Activated CD4-positive, alpha-beta T cell treated with anti-CD3 and anti-CD28 coated beads, Interleukin-2, Interleukin-6, amounts not matched to agents 100 ng/mL and 50 ng/mL, durations not matched to agents 16 hours and 8 hours (primary cell): ENCODE measurements at regions not wholly inside any gene's neighbourhood (a gene's known extent, or its start where the extent isn't known, plus 50 kb on each side); places are given as distances from the start of the nearest gene placed in this dataset.
"Not testable (repeated sequence)": the region's sequence is repeated elsewhere in the genome, so short reads cannot be mapped to it uniquely, and the experiment has no call there.

Experiments
- DNase-seq: peaks from one replicate; pipeline ENCODE4 v3.0.0-alpha.2; 2020

GRCh38 chr21:28696844-28697410 is 295.8 kb downstream of the LTN1 start:
- DNase-seq, result no peak

- DNase-seq, result no peak
Measured at GRCh38 chr21:28693476-28693875, 299.2 kb downstream of the LTN1 start.

- no peak for DNase-seq
Measured at GRCh38 chr21:28690196-28690595, 302.5 kb downstream of the LTN1 start.

GRCh38 chr21:28688381-28688780 is 304.3 kb downstream of the LTN1 start:
- DNase-seq, result no peak

DNA sequence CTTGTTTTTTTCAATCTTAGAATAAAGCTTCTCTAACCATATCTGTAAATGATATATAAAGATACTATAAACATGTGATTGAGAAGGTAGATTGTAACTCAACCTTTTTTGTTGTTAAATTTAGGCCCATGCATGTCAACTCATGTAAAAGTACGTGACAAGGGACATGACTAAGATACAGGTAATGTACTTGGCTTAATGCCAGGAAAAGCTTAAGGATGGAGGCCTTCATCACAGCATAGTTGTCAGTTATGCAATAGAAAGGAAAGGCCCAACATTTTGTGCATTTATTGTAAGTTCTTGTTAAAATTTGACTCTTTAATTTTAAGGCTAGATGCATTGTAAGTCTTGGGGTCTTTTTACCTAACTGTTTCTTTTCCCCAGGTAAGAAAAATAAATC is 305.1 kb downstream of the LTN1 start:
- no peak for DNase-seq

DNA sequence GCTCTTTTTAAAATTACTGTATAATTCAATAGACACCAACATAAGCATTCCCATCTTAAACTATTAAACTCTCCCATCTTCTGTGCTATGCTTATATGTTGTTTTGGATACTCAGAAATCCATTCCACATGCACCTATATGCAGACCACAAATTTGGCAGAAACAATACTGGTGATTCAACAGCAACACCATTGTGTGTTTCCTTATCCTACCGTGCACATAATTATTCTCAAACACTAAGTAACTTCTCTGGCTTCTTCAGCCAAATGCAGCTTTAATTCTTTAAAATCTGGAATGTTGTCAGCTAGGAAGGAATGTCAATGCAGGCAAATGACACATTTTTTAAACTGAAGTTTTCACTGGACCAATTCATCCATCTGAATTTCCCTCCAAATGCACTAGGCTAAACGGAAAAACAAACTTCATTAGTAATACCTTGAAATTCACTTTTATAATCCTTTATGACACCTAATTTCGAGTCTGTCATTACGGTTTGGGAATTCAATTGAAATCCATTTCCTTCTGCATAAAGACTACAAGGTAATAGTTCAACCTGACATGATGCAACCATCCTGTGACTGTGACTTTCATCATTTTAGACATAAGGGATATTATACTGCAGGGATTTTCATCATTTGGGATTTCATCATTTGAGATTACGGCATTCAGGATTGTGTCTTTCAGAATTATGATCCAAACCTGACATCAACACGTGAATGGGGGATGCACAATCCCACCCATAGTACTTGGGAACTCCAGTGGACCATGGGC is 308.5 kb downstream of the LTN1 start:
- DNase-seq, result no peak

- not testable (repeated sequence) for DNase-seq
Measured at GRCh38 chr21:28682884-28683283, 309.8 kb downstream of the LTN1 start.

- DNase-seq, result not testable (repeated sequence)
Measured at GRCh38 chr21:28677096-28677495, 315.6 kb downstream of the LTN1 start.

DNA sequence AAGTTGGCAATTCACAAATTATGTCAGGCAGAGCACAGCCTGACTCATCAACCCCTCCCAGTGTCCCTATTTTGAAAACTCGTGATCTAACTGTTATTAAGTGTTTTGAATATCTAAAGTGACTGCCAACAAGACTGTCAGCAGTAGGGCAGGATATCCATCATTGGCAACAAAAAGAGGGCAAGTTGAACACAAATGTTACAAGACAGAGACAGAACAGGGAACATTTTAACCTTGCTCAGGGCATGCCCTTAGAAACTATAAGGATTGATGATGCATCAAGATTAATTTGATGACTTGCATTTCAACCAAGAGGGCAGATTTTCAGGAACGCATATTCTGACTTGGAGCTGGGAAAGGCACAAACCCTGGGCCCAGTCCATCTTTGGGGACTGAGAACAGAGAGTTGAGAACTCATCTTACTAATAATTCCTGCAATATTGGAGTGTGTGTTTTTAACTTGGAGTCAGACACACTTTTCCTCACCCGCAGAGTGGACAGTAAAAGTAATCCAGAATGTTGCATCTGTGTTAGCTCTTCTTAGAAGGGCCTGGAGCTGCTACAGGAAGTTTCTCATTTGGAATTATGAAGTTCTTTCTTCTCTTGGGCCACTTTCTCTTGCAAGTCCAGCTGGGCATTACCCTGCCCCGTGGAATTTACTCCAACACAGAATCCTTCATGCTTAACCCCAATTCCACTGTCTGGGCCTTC is 317.2 kb downstream of the LTN1 start:
- DNase-seq, result no peak

DNA sequence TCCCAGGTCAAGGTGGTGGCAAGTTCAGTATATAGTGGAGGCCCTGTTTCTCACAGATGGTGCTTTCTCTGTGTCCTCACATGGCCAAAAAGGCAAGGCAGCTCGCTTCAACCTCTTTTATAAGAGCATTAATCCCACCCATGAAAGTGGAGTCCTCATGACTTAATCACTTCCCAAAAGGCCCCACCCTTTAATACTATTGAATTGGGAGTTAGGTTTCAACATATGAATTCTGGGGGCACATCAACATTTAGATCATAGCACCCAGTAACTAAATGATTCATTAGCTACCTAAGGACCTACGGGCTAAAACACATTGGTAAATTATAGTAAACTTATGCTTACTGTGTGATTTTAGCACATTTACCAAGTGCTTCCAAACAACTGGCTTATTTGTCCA is 317.9 kb downstream of the LTN1 start:
- no peak for DNase-seq

GRCh38 chr21:28671549-28672195 is 321.0 kb downstream of the LTN1 start:
- no peak for DNase-seq

GRCh38 chr21:28669971-28670653 is 322.6 kb downstream of the LTN1 start:
- no peak for DNase-seq

GRCh38 chr21:28669321-28669720 is 323.4 kb downstream of the LTN1 start:
- DNase-seq, result no peak

DNA sequence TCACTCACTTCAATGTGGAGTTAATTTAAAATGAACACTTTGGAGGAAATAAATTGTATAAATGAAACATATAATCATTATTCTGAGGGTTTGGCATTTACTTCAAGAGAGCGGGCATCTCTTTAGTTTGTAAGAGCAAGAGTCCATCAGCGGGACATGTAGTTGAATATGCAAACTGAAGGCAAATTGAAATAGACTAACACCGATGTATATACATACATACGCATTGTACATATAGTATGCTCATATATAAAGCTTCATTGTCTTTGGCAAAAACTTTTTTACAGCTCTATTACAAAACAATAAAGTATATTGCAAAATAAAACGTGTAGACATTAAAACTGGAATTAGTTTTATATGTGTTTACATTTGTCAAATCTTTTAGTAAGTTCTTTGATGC is 328.9 kb downstream of the LTN1 start:
- no peak for DNase-seq

DNA sequence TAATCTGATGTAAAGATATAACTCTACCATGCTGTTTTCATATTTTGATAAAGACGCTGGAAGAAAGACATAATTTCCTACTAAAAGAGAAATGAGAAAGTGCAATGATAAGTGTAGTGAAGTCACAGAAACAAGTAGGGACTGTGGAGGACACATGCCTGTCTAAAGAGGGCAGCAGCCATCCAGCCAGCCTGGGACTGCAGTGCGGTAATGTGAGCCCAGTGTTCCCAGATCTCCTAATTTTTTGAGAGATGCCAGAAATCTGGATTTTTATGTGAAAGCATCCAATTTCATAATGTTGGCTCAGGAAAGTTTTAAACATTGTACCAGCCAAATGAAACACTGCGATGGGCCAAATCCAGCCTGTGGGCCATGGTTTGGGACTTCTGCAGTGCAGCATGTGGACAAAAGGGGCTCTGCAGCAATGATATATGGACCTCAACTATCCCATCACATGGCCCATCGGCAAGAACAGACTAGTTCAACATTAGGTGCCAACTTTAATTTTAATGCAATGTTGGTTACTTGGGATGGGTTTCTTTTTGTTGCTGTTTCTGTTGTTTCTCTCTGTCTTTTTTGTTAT is 329.5 kb downstream of the LTN1 start:
- no peak for DNase-seq

GRCh38 chr21:28657566-28657965 is 335.1 kb downstream of the LTN1 start:
- no peak for DNase-seq

DNA sequence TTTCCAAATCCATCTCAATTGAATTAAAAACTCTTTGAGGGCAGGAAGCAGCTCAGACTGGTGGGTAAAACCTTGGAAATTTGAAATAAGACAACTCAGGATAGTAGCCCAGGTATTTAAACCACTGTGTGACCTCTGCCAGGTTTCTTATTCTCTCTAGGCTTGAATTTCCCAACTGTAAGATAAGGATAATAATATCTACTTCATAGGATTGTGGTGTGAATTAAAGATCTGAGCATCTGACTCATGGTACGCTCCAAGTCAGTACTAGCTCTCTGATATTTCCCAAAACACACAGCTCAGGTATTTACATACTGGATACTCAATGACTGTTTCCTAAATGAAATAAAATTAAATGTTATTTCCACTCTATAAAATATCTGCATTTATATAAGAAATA is 337.2 kb downstream of the LTN1 start:
- no peak for DNase-seq

DNA sequence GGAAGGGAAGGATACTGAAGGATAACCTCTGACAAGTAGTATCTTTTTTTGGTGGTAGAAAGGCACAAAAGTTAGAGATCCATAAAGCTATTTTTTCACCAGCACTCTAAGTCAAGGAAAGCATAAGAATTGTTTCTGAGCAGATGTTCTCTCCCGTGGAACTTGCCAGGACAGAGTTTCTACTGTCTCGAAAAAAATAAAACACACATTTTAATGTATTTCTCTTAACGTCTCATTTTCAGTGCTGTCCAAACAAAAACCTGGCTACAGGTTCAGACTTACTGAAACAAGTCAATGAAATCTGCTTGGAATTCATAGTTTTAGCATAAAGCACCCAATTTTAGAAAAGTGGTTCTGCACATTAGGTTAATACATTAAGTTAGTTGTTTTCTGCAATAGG is 338.3 kb downstream of the LTN1 start:
- DNase-seq, result no peak

- DNase-seq, result no peak
Measured at GRCh38 chr21:28644762-28645161, 347.9 kb downstream of the LTN1 start.

DNA sequence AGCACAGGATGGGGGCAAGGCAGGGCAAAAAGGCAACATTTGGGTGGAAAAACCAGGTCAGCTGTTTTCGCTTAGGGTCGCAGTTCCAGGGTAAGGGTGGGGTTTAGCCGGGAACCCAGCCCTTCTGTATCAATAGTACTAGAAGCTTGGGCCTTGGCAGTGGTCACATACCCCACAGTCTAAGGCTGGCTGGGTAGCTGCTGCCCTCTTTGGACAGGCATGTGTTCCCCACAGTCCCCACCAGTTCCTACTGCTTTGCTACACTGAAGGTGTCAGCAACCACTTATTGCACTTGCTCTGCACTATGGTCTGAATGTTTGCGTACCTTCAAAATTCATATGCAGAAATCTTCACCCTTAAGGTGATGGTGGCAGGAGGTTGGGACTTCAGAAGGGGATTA is 349.8 kb downstream of the LTN1 start:
- no peak for DNase-seq

DNA sequence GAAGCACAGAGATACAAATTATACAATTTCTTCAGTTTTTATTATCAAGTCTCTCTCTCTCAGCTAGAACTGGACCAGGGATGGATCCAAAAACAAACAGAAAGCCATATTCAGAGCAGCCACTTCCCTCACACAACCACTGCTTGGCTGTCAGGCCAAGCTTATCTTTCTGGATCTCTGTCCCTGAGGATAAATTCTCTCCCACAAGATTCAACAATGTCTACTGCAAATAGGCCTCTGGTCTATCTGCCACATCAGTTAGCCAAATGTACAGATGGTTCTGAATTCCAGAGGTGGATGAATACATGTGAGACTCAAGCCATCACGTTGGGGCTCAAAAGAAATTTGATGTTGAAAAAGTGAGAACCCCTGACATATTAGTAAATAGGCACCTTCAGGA is 350.9 kb downstream of the LTN1 start:
- no peak for DNase-seq

DNA sequence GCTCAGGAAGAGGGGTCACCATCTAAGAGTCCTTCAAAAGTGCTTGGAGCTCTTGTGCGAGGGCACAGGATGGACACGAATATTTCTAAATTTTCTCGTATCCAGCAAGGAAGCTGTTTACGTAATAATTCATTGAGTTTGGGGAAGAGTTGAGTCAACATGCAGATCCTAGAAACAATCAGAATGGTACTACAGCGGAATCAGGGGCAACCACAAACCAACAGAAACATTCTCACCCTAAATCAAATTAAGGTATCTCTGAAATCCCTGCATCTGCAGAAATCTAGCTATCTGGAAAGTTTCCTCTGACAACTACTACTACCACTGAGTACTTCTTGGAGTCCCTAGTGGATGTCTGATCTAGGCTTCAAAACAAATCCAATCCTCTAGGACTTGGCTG is 352.4 kb downstream of the LTN1 start:
- peak; percentile 46 for DNase-seq

DNA sequence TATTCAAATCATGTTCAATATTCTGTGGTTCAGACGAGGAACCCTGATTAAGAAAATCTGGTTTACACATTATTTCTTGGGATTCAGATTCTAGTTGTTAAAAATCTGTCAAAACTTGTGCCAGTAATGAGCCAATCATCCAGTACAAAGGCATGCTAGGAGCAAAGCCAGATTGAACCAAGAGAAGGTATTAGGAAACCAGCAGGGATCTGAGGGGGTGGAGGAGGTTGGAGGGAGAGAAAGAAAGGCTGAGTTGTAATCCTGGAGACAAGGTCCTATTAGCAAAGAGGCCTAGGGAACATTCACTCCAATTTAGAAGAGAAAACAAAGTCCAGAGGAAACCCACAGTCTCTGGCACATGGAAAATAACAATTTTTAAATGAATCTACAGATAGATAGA is 352.9 kb downstream of the LTN1 start:
- no peak for DNase-seq
